NOMO-1 treated with dmso at 0.1 percent for 144 hours (cell line): ENCODE measurements at regions not wholly inside any gene's neighbourhood (a gene's known extent, or its start where the extent isn't known, plus 50 kb on each side); places are given as distances from the start of the nearest gene placed in this dataset.

ENCODE experiments used
- DNase-seq: peaks from one replicate; lab custom pipeline; 2025; ENCODE audit not compliant: unreplicated experiment; lab: John Stamatoyannopoulos, UW

DNA sequence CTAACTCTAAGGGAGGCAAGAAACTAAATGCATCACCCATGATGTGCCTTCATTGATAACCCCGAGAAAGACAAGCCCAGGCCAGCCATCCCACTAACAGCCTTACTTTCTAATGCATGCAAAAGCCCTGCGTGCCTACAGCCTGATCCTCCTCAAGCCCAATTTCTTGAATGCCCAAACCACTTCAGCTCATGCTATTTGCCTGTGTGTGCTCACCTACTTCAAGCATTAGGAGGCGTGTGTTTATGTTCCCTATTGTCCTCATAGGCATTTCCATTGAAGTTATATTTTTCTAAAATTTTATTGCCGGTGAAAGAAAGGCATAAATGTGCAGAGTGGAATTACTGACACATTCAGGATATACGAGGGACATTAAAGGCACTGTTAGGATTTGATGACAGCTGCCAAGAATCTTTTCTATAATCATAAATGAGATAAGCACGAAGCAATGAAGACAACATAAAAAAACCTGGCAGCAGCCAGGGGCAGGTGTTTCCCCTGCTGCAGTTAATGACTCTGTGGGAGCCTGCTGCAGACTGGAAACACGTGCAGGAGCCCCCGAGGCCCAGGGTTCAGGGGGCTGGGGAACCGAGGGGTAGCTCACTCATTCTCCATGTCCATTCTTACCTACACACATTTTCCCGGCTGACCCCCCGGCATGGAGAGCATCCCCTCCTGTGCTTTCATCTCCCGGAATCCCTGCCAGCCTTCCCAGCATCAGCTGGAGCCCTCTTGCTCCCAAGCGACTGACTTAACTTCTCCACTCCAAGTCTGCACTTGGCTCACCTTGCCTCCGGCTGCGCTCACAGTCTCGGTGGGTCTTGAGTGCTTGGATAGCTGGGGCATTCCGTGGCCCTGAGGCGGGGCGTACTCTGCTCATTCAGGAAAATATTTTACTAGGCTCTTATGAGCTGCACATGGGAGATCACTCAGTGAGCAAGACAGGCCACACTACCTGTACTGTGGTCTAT lies 292.3 kb upstream of the SIX2 start:
- DNase-seq = no peak

DNA sequence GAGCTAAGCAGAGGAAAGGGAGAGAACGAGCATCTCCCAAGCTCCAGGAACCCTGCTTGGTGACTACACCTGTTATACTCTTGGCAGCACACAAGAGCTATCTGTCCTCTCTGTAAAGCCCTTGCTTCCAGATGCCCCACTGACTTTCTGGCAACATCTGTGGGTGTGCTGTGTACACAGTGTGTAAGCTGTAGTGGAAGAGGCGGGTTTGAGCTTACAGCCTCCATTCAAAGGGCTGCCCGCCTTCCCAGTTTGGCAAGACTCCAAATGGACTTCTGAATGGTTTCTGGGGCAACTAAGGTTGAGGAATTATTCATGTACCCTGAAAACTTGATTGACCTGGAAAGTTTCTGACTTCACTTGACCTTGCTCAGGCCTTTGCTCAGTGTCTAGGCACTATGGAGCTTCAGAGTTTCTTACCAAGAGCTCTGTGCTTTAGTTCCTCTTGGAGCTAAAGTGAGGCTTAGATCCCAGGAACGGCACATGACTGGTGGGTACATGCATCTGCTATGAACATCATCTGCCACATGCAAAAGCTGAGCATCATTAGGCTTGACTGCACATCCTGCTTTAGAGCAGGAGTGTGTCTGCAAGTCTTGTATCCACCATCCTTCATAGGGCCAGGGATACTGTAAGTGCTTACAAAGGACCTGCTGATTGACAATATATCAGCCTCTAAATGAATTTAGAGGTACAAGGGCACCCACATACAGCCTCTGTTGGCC lies 290.9 kb upstream of the SIX2 start:
- no peak for DNase-seq

DNA sequence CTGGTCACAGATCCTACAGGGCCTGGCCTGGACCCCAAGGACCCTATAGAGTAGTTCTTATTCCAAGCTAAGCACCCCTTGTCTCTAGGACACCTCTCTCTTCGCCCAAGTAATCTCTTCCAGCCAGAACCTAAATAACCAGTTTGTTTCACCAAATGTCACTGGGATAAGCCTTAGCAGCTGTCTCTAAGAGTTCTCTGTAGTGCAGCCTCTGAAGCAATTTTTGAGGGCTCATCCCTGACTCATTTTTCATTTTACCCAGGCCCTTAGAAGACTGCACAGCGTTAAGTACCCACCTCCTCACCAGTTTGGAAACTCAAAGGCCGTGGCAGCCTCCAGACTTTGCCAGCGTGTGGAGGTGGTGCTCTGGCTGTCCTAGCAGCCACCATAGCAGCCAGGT lies 290.1 kb upstream of the SIX2 start:
- no peak for DNase-seq

DNA sequence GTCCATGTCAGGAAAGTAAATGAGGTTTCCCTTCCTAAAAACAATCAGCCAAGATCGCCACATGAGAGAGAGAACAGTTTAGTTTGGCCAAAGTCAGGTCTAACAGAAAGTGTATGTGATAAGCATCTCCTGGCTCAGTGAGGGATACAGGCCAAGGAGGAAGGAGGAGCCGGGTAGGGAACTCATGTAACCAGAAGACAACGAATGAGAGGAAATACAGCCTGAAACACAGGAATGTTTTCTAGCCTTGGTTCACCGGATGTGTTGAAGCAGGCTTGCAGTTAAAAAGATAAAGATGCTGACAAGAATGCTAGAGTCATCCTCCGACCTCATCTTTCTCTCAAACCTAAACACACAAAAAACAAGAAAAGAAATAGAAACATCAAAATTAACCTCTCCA lies 283.9 kb upstream of the SIX2 start:
- no peak for DNase-seq

DNA sequence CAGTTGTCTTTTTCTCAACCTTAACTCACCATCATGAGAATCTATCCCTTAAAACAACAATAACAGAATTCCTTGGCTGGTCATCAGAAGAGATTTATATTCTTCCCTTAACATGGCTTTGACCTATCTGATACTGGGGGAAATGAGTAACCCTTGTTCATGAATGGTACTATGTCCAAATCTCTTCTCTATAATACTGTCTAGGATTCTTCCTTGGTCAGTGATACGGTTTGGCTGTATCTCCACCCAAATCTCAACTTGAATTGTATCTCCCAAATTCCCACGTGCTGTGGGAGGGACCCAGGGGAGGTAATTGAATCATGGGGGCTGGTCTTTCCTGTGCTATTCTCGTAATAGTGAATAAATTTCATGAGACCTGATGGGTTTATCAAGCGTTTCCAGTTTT lies 282.0 kb upstream of the SIX2 start:
- DNase-seq = no peak

DNA sequence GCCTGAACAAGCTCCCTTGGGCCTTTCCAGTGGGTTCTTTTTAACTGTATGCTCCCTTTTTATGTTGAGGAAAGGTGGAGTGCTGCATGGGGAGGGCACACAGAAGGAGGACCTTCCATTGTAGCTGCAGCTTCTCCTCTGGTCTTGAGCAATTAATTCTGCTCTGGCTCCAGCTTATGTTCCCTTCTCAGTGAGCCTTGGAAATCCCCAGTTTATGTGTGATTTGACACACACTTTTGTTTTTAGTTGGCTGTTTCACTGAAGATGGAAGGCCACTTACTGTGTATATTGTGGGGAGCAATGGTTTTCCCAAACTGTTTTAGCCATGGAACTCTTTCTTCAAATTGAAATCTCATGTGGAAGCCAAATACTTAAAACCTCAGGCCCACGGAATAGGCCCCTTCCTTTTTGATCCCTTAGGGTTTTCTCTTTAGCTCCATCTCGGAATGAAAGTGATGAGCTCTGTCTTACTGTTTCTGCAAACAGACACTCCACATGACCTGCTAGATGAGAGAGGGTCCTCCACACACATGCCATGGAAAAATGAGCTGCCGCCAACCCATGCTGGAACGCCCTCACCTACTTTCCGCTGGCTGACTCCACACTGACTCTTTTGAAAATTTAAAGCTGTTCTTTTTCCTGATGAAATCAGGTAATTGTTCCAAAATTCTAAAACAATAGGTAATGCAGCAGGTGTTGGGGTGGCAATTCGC lies 280.9 kb upstream of the SIX2 start:
- DNase-seq = no peak

DNA sequence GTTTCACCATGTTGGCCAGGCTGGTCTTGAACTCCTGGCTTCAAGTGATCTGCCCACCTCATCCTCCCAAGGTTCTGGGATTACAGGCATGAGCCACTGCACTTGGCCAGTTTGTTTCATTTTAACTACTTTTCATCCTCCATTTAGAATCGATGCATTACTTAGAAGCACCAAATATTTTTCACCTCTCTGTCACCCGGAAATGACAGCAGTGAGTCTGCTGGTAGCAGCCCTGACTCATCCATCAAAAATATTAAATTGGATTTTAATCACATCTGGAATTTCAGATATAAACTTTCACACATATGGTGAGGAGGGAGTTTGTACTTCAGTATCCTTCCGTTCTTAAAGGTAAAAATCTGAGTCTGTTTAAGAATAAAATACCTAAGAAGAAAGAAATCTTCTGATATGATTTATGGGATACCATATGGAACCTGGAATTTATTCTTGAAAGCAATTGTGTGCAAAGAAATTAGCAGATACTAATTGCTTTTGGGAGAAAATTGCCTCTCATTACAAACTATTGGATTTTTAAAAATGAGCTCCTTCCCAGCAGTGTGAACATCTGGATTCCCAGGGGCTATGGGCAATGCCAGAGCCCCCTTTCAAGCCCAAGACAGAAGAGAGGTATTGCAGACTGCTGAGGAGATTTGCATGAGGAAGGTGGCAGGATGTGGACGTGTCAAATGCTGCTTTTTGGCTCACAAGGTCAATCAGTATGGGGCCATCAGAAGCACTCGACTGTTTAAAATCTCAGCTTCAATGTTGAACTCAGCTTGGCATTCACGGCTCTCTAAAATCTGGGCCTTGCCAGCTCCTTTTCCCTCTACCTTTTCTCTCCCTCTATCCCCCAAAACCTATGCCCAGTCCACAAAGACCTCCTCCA lies 279.5 kb upstream of the SIX2 start:
- no peak for DNase-seq

DNA sequence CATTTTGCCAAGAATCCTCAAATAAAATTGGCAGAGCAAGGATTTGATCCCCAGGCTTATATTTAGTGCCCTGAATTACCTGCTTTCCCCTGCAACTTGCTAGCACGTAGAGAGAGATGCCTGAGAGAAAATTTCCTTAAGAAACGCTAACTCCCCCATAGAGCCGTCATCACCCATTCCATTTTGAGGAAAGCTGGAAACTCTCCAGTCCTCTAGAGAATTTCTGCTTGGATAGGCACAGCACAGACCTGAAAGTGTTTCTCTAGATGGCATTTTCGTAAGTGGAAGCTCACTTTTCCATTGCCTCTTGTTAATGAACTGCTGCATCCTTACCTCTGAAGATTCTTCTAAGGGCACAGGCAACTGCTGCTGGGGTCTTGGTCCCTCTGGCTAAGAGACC lies 277.8 kb upstream of the SIX2 start:
- no peak for DNase-seq

DNA sequence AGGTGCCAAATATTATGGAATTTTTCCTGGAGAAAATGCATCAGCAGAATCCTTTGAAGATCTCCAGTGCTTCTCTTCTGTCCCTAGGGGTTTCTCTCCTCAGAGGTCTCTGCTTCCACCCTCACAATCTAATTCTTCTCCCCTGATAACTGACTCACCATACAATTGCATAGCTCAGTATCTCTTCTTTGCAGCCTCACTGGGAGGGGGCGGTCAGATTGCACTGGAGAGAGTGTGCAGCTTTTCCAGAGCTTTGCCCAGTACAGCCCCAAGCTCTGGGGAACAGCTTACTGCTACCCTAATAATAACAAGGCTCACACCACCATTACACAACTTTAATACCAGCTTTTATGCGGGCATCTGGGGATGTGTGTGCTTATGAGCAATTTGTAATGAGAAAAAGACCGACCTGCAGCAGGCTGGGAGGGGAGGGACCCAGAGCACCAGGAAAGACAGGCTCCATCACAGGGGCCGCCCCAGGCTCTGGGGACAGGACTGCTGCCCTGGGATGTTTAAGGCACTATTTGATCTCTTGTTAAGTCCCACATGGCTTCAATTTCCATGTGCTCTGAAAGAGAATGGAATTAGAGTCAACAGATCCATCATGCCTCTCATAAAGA lies 276.6 kb upstream of the SIX2 start:
- DNase-seq = no peak

DNA sequence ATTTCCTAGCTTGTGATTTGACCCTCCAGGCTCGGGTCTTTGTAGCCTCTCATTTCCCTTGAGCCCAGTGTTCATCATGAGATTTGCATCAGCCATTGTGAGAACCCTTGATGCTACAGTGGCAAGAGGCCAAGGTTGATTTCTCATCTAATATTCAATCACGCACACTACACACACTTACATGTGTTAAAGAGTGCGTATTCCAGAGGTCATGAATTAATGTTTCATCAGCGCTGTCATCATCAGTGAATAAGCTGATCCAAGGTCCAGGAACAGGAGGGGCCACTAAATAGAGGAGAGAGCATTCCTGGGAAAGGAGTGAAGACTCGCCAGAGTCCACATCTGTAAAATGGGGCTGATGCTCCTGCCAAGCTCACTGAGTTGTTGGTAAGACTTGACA lies 276.1 kb upstream of the SIX2 start:
- no peak for DNase-seq

DNA sequence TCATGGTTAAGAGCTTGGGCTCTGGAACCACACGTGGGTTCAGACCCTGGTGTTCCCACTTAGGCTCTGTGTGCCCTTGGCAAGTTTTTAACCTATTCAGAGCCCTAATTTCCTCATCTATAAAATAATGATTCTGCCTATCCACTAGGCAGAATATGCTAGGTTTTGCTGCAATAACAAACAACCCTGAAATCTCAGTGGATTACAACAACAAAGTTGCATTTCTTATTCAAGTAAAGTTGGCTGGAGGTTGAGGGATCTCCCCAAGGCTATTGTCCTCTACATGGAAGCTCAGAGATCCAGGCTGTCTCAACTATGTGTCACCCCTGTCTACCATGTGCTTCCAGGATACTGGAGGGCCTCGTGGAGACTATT lies 275.4 kb upstream of the SIX2 start:
- DNase-seq = no peak

DNA sequence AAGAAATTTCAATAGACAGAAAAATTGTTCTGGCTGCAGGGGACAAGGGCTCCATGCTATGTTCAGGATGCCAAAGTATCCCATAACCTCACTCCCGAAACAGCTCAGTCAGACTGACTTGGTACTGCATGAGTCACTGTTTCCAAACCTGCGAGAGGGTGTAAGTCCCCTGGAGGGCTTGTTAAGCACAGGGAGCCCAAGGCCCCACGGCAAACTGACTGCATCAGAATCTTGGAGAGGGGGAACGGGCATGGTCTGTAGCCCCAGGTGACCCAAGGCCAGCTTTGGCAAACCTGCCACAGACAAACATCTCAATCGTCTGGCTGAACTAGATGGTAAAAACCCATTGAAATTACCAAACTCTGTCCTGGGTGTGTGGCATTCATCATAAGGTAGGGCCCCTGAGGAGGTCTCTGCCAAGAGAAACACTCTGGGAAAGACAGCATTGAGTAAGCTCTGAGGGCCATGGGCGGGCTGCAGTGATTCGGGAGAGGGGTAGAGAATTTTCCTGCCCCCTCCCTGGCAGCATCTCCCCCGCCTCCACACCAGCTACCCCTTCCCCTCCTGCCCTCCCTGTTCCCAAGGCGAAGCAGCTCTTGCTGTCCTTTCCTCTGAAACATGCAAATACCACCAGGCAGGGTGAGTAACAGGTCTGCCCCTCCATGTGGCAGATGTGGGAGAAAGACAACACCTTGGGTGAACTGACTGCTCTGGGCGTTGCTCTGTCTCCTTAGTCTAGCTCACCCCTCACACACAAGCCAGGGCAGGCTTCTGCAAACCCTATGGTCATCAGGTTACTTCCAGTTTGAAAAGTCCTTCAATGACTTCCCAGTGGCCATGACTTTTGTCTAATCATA lies 274.7 kb upstream of the SIX2 start:
- DNase-seq = no peak

DNA sequence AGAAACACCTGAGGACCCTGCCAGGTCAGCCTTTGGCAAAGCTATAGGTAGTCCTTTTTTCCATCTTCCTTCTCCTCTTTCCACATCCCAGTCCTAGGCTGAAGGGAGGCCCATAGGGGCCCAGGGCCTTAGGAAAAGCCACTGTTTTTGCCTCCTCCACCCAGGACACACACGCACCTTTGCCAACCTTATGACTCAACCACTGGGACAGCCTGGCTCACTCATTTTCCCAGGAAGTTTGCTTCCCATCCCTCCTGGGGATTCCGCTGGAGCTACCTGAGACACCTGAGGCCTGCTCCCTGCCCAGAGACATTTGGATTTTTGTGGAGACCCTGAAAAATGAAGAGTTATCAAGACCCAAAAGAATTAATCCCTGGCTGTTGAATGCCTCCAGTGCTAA lies 273.4 kb upstream of the SIX2 start:
- no peak for DNase-seq

DNA sequence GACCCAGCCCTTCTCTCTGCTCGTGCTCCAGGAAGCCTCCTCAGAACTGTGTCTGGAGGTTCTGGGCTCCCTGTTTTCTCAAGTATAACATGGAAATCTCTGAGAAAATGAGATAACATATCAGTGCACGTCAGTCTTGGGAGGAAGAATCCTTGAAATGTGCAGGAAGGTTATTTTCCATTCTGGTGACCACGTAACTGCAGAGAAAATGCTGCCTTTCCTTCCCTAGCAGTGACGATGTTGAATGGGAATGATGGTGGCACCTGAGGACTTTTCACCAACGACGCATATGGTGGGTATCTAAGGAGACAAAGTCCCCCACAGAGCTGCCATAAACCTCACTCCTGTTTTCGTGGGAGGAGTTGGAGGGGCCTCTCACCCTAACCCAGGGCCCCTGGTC lies 272.1 kb upstream of the SIX2 start:
- DNase-seq = no peak

DNA sequence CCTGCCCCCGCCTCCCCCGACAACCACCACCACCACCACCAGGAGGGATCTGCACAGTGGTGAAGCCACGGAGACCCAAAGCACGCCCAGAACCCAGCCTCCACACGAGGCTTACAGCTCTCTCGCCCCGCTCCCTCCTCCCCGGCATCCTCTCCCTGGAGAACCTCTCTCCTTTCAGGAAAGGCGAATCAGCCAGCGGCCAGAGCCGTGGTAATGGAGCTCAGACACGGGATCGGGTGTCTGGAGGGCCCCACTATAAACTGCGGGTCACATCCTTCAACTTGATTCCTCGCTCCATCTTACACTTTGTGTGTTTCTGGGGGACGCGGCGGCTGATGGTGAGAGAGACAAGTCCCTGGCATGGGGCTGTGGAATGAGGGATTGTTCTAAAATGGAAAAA lies 271.5 kb upstream of the SIX2 start:
- DNase-seq = no peak

DNA sequence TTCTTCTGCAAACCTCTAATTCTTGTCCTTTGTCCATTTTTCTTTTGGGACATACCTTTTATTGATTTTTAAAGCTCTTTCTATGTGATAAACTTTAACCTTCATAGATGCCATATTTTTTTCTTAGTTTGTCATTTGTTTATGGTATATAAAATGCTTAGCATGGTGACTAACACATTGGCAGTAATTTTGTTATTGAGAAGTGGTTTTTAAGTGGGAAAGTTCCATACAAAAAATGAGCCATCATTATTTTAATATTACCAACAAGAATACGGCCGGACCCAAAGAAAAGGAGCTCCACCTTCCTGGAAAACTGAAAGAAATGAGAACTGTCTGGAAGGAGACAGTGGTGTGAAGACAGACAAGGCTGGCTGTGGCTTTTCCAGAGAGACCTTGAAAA lies 270.1 kb upstream of the SIX2 start:
- DNase-seq = no peak

DNA sequence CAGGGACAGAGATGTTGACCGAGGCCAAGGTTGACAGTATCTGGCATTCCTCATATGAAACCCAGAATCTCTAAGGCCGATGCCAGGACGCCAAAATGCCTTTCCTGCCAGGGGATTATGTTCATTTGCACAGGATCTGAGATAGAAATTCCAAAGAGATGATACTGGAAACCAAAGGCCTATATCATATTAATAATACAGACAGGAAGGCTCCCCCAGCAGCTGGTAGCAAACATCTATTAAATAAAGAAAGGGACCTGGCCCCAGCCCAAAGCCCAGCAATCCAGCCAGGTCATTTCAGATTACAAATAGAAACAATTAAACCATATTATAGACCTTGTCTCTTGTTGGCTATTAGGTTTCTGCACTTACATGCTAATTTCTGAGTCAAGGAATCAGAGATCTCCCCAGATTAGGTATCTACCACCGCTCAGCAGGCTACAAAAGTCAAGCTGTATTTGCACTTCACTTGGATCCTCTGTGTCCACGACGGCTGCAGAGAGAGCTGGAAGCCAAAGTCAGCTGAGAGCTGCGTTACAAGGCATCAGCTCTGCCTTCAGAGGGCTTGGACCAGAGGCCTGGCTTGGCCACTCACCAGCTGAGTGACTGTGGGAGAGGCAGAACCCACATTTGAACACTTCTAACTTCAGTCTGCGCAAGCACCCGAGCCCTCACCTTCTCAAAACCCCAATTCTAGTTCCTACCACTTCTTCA lies 269.3 kb upstream of the SIX2 start:
- DNase-seq = no peak

DNA sequence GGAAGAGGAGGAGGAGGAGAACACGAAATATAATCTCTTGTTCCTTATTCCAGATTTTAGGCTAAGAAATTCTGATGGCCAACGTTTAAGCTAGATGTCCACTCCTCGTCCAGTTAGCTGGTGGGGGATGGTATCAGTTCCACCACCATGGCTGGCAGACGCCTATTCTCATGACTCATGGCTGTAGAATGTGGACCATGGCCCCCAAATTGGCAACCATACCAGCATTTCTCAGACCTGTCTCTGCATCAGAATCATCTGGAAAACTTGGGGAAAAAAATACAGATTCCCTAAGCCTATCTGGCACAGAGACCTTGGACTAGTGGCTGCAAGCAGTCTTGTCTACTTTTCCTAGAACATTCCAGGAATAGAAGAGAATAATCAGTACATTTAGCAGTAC lies 267.7 kb upstream of the SIX2 start:
- no peak for DNase-seq

DNA sequence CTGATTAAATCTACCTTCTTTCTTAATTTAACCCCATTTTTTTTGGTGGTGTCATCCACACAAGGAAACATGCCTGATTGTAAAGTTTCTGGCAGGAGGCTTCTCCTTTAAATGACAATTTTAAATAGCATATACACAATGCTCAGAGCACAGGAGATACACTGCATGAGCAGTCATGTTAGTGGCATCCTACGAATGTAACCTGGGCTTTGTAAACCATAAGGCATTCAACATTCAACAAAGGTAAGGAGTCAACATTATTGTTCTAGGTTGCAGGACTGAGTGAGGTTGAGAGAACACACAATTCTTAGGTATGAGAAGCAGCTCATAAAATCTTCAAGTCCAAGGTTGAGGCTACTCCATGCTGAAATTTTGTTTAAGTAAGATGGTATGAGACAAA lies 266.6 kb upstream of the SIX2 start:
- DNase-seq = no peak
